ENCODE measurements at regions not wholly inside any gene's neighbourhood (a gene's known extent, or its start where the extent isn't known, plus 50 kb on each side); places are given as distances from the start of the nearest gene placed in this dataset.

- TF ChIP-seq CTCF (IDR thresholded peaks at IDR 0.05; ENCODE audit: extremely low read depth in 1 of 2, insufficient read depth in 1 of 2, low read depth in 1 of 2, low read length in 2 of 2), result no peak
- no peak for TF ChIP-seq POLR2AphosphoS5 (IDR thresholded peaks at IDR 0.05; ENCODE audit: insufficient read depth, low read depth, low read length)
- TF ChIP-seq, protein P1, sequence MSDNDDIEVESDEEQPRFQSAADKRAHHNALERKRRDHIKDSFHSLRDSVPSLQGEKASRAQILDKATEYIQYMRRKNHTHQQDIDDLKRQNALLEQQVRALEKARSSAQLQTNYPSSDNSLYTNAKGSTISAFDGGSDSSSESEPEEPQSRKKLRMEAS (IDR thresholded peaks at IDR 0.05; ENCODE audit: insufficient read depth, insufficient read length), result no peak
- TF ChIP-seq EZH2 (IDR thresholded peaks at IDR 0.05; ENCODE audit: borderline replicate concordance, low read depth, low read length, severe bottlenecking), result no peak
Measured at GRCh38 chr2:47641366-47641765, 70.6 kb upstream of the KCNK12 start.
